HEK293 (cell line): ENCODE measurements at regions not wholly inside any gene's neighbourhood (a gene's known extent, or its start where the extent isn't known, plus 50 kb on each side); places are given as distances from the start of the nearest gene placed in this dataset.

Experiments
- CTCF ChIA-PET: fragments of 350-600 bp; formaldehyde crosslinking; extraction: SDS; loops from one replicate; lab custom pipeline; 2021; ENCODE audit warnings: antibody characterized with exemption; lab: Yijun Ruan, JAX
- POLR2A ChIA-PET: fragments of 300-600 bp; formaldehyde crosslinking; extraction: SDS; loops from one replicate; lab custom pipeline; 2020; ENCODE audit warnings: antibody characterized with exemption, inconsistent platforms; lab: Yijun Ruan, JAX
- H3K27ac ChIP-seq: fragments of 200-500 bp; sonication (Bioruptor generic); 2 replicates; pipeline ENCODE4 v1.5.1; 2014; ENCODE audit warnings: low read depth, low read length, control low read depth, inconsistent platforms; ENCODE audit errors: extremely low read depth
- H3K36me3 ChIP-seq, 2 experiments: fragments of 200-500 bp in 1 of 2; sonication (Bioruptor generic) in 1 of 2; 1 replicate in 1 of 2; 2 replicates in 1 of 2; pipeline ENCODE4 v1.5.1; 2014 to 2017; ENCODE audit warnings: inconsistent platforms in 2 of 2, low read length in 2 of 2; ENCODE audit not compliant: control insufficient read depth in 2 of 2, insufficient read depth in 1 of 2
- H3K4me1 ChIP-seq: fragments of 200-500 bp; sonication (Bioruptor generic); 2 replicates; pipeline ENCODE4 v1.5.1; 2014; ENCODE audit warnings: mild to moderate bottlenecking, low read length, inconsistent platforms; ENCODE audit not compliant: control insufficient read depth, insufficient read depth
- H3K4me3 ChIP-seq: 2 replicates; pipeline ENCODE4 v1.5.1; 2011; ENCODE audit warnings: low read depth, mild to moderate bottlenecking, control low read depth, low read length, moderate library complexity
- H3K9me3 ChIP-seq: fragments of 200-500 bp; sonication (Bioruptor generic); 2 replicates; pipeline ENCODE4 v1.5.1; 2014; ENCODE audit warnings: low read depth, low read length, inconsistent platforms; ENCODE audit not compliant: control insufficient read depth, insufficient read depth
- HIC1 ChIP-seq: fragments of 450-650 bp; formaldehyde crosslinking; IDR thresholded peaks from 2 replicates; pipeline ENCODE4 v1.5.1; 2016; ENCODE audit warnings: missing biosample characterization, missing genetic modification characterization
- HOXA7 ChIP-seq: sonication (generic); formaldehyde crosslinking; IDR thresholded peaks from 2 replicates; pipeline ENCODE4 v1.8.1; 2022; ENCODE audit warnings: missing genetic modification reagents, borderline replicate concordance
- KLF8 ChIP-seq: fragments of 450-650 bp; formaldehyde crosslinking; IDR thresholded peaks from 2 replicates; pipeline ENCODE4 v1.5.1; 2016; ENCODE audit warnings: missing biosample characterization, missing genetic modification characterization
- MEIS1 ChIP-seq: sonication (generic); formaldehyde crosslinking; IDR thresholded peaks from 2 replicates; pipeline ENCODE4 v1.8.1; 2022; ENCODE audit warnings: missing genetic modification reagents, mild to moderate bottlenecking, borderline replicate concordance
- SETDB1 ChIP-seq: IDR thresholded peaks from one replicate; pipeline ENCODE4 v1.6.1; 2017; ENCODE audit warnings: mild to moderate bottlenecking, low read length, moderate library complexity, mixed read lengths; ENCODE audit not compliant: insufficient read length
- YY2 ChIP-seq: fragments of 450-650 bp; formaldehyde crosslinking; IDR thresholded peaks from 2 replicates; pipeline ENCODE4 v1.5.1; 2016; ENCODE audit warnings: missing biosample characterization, missing genetic modification characterization
- ZBTB20 ChIP-seq: fragments of 450-650 bp; formaldehyde crosslinking; IDR thresholded peaks from 2 replicates; pipeline ENCODE4 v1.5.1; 2016; ENCODE audit warnings: missing biosample characterization, missing genetic modification characterization
- ZNF10 ChIP-seq: fragments of 450-650 bp; formaldehyde crosslinking; IDR thresholded peaks from 2 replicates; pipeline ENCODE4 v1.5.1; 2017; ENCODE audit warnings: missing biosample characterization, missing genetic modification characterization
- ZNF19 ChIP-seq: fragments of 450-650 bp; formaldehyde crosslinking; IDR thresholded peaks from 2 replicates; pipeline ENCODE4; 2016; ENCODE audit warnings: missing biosample characterization, missing genetic modification characterization, low read depth
- ZNF221 ChIP-seq: fragments of 450-650 bp; formaldehyde crosslinking; IDR thresholded peaks from 2 replicates; pipeline ENCODE4 v1.5.1; 2017; ENCODE audit warnings: missing biosample characterization, missing genetic modification characterization, borderline replicate concordance
- ZNF324 ChIP-seq: fragments of 450-650 bp; formaldehyde crosslinking; IDR thresholded peaks from 2 replicates; pipeline ENCODE4 v1.5.1; 2016; ENCODE audit warnings: missing biosample characterization, missing genetic modification characterization
- ZNF530 ChIP-seq: fragments of 450-650 bp; formaldehyde crosslinking; IDR thresholded peaks from 2 replicates; pipeline ENCODE4 v1.5.1; 2016; ENCODE audit warnings: low read depth, missing biosample characterization, missing genetic modification characterization
- ZNF555 ChIP-seq: fragments of 450-650 bp; formaldehyde crosslinking; conservative IDR thresholded peaks from 2 replicates; pipeline ENCODE4 v1.5.1; 2017; ENCODE audit warnings: missing biosample characterization, mild to moderate bottlenecking, missing genetic modification characterization, inconsistent platforms
- ZNF610 ChIP-seq: fragments of 450-650 bp; formaldehyde crosslinking; IDR thresholded peaks from 2 replicates; pipeline ENCODE4 v1.5.1; 2016; ENCODE audit warnings: missing biosample characterization, missing genetic modification characterization, borderline replicate concordance
- ZNF670 ChIP-seq: fragments of 450-650 bp; formaldehyde crosslinking; IDR thresholded peaks from 2 replicates; pipeline ENCODE4 v1.5.1; 2016; ENCODE audit warnings: missing biosample characterization, missing genetic modification characterization, low read depth
- ZNF791 ChIP-seq: fragments of 450-650 bp; formaldehyde crosslinking; IDR thresholded peaks from 2 replicates; pipeline ENCODE4 v1.5.1; 2016; ENCODE audit warnings: missing biosample characterization, missing genetic modification characterization
- ZSCAN18 ChIP-seq: fragments of 450-650 bp; formaldehyde crosslinking; IDR thresholded peaks from 2 replicates; pipeline ENCODE4 v1.5.1; 2016; ENCODE audit warnings: missing biosample characterization, missing genetic modification characterization
- TF ChIP-seq, protein P1 (sequence below): fragments of 450-650 bp; formaldehyde crosslinking; IDR thresholded peaks from 2 replicates; pipeline ENCODE4 v1.5.1; 2016; ENCODE audit warnings: missing biosample characterization, missing genetic modification characterization, borderline replicate concordance

DNA sequence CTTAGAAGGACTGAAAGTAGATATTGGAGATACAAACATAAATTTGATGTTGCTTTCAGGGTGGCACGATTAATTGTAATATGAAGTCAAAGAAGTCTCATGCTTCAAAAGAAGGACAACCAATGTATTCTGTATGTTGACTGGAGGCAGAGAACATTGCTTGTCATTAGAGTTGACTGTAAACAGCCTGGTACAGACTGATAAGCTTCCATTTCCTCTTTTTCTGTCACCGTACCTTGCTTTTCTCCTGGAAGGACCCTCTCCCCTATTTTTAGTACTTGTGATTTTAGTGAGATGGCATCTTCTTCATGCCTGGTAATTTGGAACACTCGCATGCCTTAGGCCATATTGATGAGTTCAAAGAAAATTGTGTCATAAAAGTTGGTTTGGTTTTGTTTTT is 809.4 kb downstream of the PRELID2 start:
- TF ChIP-seq YY2 (tag by site-specific recombination) = no peak
- no peak for TF ChIP-seq MEIS1 (CRISPR knock-in tag)
- no peak for TF ChIP-seq ZNF221
- no peak for TF ChIP-seq SETDB1
- TF ChIP-seq ZNF610 (tag by site-specific recombination) = no peak
- TF ChIP-seq ZNF324 (tag by site-specific recombination) = no peak
- CTCF ChIA-PET = no interaction called here
- no peaks in the 10 kb centered on the region for H3K9me3 ChIP-seq
- no peak overlapping the region for H3K4me3 ChIP-seq
- H3K27ac ChIP-seq = no peak overlapping the region
- H3K36me3 ChIP-seq = no peaks in the 10 kb centered on the region
- POLR2A ChIA-PET = no interaction called here
- no peaks in the 10 kb centered on the region for H3K4me1 ChIP-seq

DNA sequence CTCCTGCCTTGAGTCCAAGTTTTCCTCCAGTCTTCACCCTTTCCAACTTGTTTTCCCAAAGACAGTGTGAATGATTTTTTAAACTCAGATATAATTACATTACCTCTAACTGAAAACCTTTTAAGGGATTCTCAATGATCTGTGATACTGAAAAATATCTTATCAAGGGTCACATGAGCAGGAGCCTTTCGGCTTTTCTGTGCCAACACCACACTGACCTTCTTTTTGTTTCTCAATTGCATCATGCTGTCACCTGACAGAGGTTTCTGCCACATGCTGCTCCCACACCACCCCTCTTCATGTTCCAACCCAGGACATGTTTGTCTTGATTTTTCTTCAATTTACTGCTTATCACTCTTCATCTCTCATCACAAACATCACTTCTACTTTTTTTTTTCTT is 820.0 kb downstream of the PRELID2 start:
- POLR2A ChIA-PET = no interaction called here
- no peaks in the 10 kb centered on the region for H3K4me1 ChIP-seq
- CTCF ChIA-PET = no interaction called here
- H3K4me3 ChIP-seq = no peak overlapping the region
- no peak overlapping the region for H3K27ac ChIP-seq
- TF ChIP-seq ZNF670 (tag by site-specific recombination) (no peak), ZNF791 (tag by site-specific recombination) (no peak), ZSCAN18 (tag by site-specific recombination) (no peak), KLF8 (tag by site-specific recombination) (no peak), ZNF610 (tag by site-specific recombination) (no peak), ZNF555 (no peak), ZBTB20 (no peak), ZNF10 (tag by site-specific recombination) (no peak), ZNF530 (tag by site-specific recombination) (no peak), ZNF19 (tag by site-specific recombination) (no peak), HIC1 (tag by site-specific recombination) (no peak), HOXA7 (CRISPR knock-in tag) (no peak)
- TF ChIP-seq, protein P1, sequence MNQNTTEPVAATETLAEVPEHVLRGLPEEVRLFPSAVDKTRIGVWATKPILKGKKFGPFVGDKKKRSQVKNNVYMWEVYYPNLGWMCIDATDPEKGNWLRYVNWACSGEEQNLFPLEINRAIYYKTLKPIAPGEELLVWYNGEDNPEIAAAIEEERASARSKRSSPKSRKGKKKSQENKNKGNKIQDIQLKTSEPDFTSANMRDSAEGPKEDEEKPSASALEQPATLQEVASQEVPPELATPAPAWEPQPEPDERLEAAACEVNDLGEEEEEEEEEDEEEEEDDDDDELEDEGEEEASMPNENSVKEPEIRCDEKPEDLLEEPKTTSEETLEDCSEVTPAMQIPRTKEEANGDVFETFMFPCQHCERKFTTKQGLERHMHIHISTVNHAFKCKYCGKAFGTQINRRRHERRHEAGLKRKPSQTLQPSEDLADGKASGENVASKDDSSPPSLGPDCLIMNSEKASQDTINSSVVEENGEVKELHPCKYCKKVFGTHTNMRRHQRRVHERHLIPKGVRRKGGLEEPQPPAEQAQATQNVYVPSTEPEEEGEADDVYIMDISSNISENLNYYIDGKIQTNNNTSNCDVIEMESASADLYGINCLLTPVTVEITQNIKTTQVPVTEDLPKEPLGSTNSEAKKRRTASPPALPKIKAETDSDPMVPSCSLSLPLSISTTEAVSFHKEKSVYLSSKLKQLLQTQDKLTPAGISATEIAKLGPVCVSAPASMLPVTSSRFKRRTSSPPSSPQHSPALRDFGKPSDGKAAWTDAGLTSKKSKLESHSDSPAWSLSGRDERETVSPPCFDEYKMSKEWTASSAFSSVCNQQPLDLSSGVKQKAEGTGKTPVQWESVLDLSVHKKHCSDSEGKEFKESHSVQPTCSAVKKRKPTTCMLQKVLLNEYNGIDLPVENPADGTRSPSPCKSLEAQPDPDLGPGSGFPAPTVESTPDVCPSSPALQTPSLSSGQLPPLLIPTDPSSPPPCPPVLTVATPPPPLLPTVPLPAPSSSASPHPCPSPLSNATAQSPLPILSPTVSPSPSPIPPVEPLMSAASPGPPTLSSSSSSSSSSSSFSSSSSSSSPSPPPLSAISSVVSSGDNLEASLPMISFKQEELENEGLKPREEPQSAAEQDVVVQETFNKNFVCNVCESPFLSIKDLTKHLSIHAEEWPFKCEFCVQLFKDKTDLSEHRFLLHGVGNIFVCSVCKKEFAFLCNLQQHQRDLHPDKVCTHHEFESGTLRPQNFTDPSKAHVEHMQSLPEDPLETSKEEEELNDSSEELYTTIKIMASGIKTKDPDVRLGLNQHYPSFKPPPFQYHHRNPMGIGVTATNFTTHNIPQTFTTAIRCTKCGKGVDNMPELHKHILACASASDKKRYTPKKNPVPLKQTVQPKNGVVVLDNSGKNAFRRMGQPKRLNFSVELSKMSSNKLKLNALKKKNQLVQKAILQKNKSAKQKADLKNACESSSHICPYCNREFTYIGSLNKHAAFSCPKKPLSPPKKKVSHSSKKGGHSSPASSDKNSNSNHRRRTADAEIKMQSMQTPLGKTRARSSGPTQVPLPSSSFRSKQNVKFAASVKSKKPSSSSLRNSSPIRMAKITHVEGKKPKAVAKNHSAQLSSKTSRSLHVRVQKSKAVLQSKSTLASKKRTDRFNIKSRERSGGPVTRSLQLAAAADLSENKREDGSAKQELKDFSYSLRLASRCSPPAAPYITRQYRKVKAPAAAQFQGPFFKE (tag by site-specific recombination) = no peak
- TF ChIP-seq, all 188 proteins: peak for 0
- Histone ChIP-seq H3K36me3 (no peaks in the 10 kb centered on the region), H3K9me3 (no peaks in the 10 kb centered on the region)
